ENCODE measurements at regions not wholly inside any gene's neighbourhood (a gene's known extent, or its start where the extent isn't known, plus 50 kb on each side); places are given as distances from the start of the nearest gene placed in this dataset.

DNA sequence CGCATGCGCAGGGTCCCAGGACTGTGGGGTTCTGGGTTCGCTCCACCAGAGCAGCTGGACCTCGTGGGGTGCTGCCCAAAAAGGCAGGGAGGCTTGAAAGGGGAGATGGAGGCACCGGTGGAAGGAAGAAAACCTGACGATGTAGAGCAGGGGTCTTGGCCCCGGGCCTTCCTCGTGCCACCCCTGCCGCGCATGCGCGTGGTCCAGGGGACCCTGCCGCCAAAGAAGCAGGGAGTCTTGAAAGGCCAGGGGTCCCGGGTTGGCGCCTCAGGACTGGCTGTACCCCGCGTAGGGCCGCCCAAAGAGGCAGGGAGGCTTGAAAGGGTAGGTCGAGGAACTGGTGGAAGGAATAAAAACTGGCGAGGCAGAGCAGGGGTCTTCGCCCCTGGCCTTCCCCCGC is 321.0 kb downstream of the ALG10 start:
- DNase-seq (ENCODE audit: low spot score) = no peak
- in situ Hi-C loops (cut with HindIII; ENCODE audit: extremely low pct_ligation_motif_present, low pct_unique_long_range_greater_than_20kb) = no loop called here
- peaks cover 10 to 69% of the 10 kb centered on the region in 2 experiments for H3K27me3 ChIP-seq (ENCODE audit: control insufficient read depth in 1 of 2, insufficient read depth in 2 of 2, low read length in 2 of 2)
- POLR2A ChIA-PET = no interaction called here
- H3K36me3 ChIP-seq (replicated peaks in 1 of 2; ENCODE audit: control insufficient read depth in 1 of 2, insufficient read depth in 2 of 2, low read length in 2 of 2) = no peaks in the 10 kb centered on the region
- no peaks in the 10 kb centered on the region for H4K20me1 ChIP-seq (ENCODE audit: insufficient read depth, low read length)
- no peak for ATAC-seq
- H3K9me3 ChIP-seq (ENCODE audit: low read length) = no peaks in the 10 kb centered on the region
- 41% methylated on average over 19 of the region's 22 CpGs for WGBS (ENCODE audit: low lambda C conversion rate)
- no peak overlapping the region for H3K27ac ChIP-seq (ENCODE audit: extremely low read length, insufficient read depth, low read length)
- no peak for FAIRE-seq
- no peak overlapping the region for H3K4me3 ChIP-seq (replicated peaks in 1 of 3; ENCODE audit: insufficient read depth in 1 of 3, low read depth in 2 of 3, low read length in 3 of 3)
- H2AFZ ChIP-seq (ENCODE audit: low read length) = no peak overlapping the region
- intact Hi-C loops (cut with micrococcal nuclease; ENCODE audit: unreplicated experiment) = no loop called here
- no peaks in the 10 kb centered on the region for H3K79me2 ChIP-seq (ENCODE audit: insufficient read depth, low read length)
- peaks cover 19% of the 10 kb centered on the region; the same call in 1 of the 2 replicates for H3K4me1 ChIP-seq (ENCODE audit: insufficient read depth, low read length)
- H3K4me2 ChIP-seq (ENCODE audit: low read depth, low read length) = 0 out of 2 replicates have a peak overlapping the region, but pooled peaks have one; percentile 18
- TF ChIP-seq, protein P1, sequence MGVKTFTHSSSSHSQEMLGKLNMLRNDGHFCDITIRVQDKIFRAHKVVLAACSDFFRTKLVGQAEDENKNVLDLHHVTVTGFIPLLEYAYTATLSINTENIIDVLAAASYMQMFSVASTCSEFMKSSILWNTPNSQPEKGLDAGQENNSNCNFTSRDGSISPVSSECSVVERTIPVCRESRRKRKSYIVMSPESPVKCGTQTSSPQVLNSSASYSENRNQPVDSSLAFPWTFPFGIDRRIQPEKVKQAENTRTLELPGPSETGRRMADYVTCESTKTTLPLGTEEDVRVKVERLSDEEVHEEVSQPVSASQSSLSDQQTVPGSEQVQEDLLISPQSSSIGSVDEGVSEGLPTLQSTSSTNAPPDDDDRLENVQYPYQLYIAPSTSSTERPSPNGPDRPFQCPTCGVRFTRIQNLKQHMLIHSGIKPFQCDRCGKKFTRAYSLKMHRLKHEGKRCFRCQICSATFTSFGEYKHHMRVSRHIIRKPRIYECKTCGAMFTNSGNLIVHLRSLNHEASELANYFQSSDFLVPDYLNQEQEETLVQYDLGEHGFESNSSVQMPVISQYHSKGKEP (CRISPR knock-in tag; IDR thresholded peaks at IDR 0.05) = no peak
- no peak for TF ChIP-seq RFX1 (IDR thresholded peaks at IDR 0.05)
- no peak for TF ChIP-seq RXRB (CRISPR knock-in tag; IDR thresholded peaks at IDR 0.05; ENCODE audit: borderline replicate concordance)
- TF ChIP-seq MED1 (CRISPR knock-in tag; IDR thresholded peaks at IDR 0.05) = no peak
- no peak for TF ChIP-seq TP53 (CRISPR knock-in tag; conservative IDR thresholded peaks at IDR 0.05)
- TF ChIP-seq FOXP1 (IDR thresholded peaks at IDR 0.05) = no peak
- TF ChIP-seq FOXP1 (CRISPR knock-in tag; IDR thresholded peaks at IDR 0.05) = no peak
- no peak for TF ChIP-seq E2F1 (CRISPR knock-in tag; IDR thresholded peaks at IDR 0.05)
- no peak for TF ChIP-seq CENPX (CRISPR knock-in tag; IDR thresholded peaks at IDR 0.05)
- no peak for TF ChIP-seq SIN3A (IDR thresholded peaks at IDR 0.05; ENCODE audit: borderline replicate concordance, low read depth, low read length)
- no peak for TF ChIP-seq DMTF1 (CRISPR knock-in tag; IDR thresholded peaks at IDR 0.05)
- no TSS peak for BruUV-seq (replicated peaks)
- CTCF ChIA-PET (ENCODE audit: low intra/inter-chr PET ratio, low total read pairs) = no interaction called here
- H3K9ac ChIP-seq (ENCODE audit: insufficient read depth, low read depth, low read length) = no peak overlapping the region

Measured in HepG2 (cell line).